ENCODE measurements at regions not wholly inside any gene's neighbourhood (a gene's known extent, or its start where the extent isn't known, plus 50 kb on each side); places are given as distances from the start of the nearest gene placed in this dataset.

- TF ChIP-seq, protein P1, sequence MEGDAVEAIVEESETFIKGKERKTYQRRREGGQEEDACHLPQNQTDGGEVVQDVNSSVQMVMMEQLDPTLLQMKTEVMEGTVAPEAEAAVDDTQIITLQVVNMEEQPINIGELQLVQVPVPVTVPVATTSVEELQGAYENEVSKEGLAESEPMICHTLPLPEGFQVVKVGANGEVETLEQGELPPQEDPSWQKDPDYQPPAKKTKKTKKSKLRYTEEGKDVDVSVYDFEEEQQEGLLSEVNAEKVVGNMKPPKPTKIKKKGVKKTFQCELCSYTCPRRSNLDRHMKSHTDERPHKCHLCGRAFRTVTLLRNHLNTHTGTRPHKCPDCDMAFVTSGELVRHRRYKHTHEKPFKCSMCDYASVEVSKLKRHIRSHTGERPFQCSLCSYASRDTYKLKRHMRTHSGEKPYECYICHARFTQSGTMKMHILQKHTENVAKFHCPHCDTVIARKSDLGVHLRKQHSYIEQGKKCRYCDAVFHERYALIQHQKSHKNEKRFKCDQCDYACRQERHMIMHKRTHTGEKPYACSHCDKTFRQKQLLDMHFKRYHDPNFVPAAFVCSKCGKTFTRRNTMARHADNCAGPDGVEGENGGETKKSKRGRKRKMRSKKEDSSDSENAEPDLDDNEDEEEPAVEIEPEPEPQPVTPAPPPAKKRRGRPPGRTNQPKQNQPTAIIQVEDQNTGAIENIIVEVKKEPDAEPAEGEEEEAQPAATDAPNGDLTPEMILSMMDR (IDR thresholded peaks at IDR 0.05), result no peak
- no peak for TF ChIP-seq POLR2A (IDR thresholded peaks at IDR 0.05)
Observed at GRCh38 chr5:54774281-54775170, 210.9 kb downstream of the ESM1 start.
